GM23248 (cell line): ENCODE measurements at regions not wholly inside any gene's neighbourhood (a gene's known extent, or its start where the extent isn't known, plus 50 kb on each side); places are given as distances from the start of the nearest gene placed in this dataset.

Experiments
- DNase-seq: peaks from one replicate; pipeline ENCODE4 v3.0.0-alpha.2; 2015
- H2AFZ ChIP-seq: fragments of 200-600 bp; sonication (generic); 2 replicates; pipeline ENCODE4 v1.6.1; 2016; ENCODE audit warnings: antibody characterized with exemption
- H3F3A ChIP-seq: fragments of 200-600 bp; sonication (generic); 2 replicates; pipeline ENCODE4 v1.6.1; 2016; ENCODE audit warnings: mild to moderate bottlenecking, antibody characterized with exemption, mixed run types; ENCODE audit not compliant: insufficient read depth
- H3K27ac ChIP-seq: fragments of 200-600 bp; sonication (generic); 2 replicates; pipeline ENCODE4 v1.5.1; 2016; ENCODE audit warnings: mild to moderate bottlenecking
- H3K27me3 ChIP-seq: fragments of 200-600 bp; sonication (generic); replicated peaks from 2 replicates; pipeline ENCODE4 v1.6.1; 2016; ENCODE audit warnings: mild to moderate bottlenecking; ENCODE audit not compliant: insufficient read depth
- H3K36me3 ChIP-seq: fragments of 200-600 bp; sonication (generic); 2 replicates; pipeline ENCODE4 v1.6.1; 2016; ENCODE audit warnings: low read depth, mild to moderate bottlenecking
- H3K4me1 ChIP-seq: fragments of 200-600 bp; sonication (generic); 2 replicates; pipeline ENCODE4 v1.6.1; 2016; ENCODE audit warnings: mild to moderate bottlenecking; ENCODE audit not compliant: insufficient read depth
- H3K4me2 ChIP-seq: fragments of 200-600 bp; sonication (generic); one replicate; pipeline ENCODE4 v1.6.1; 2016; ENCODE audit warnings: mild to moderate bottlenecking; ENCODE audit not compliant: unreplicated experiment
- H3K4me3 ChIP-seq: fragments of 200-600 bp; sonication (generic); 2 replicates; pipeline ENCODE4 v1.5.1; 2016; ENCODE audit warnings: mild to moderate bottlenecking
- H3K79me2 ChIP-seq: fragments of 200-600 bp; sonication (generic); 2 replicates; pipeline ENCODE4 v1.6.1; 2016; ENCODE audit warnings: mild to moderate bottlenecking; ENCODE audit not compliant: insufficient read depth
- H3K9ac ChIP-seq: fragments of 200-600 bp; sonication (generic); 2 replicates; pipeline ENCODE4 v1.6.1; 2016; ENCODE audit warnings: mild to moderate bottlenecking
- H3K9me2 ChIP-seq: fragments of 200-600 bp; sonication (generic); 2 replicates; pipeline ENCODE4 v1.6.1; 2016; ENCODE audit warnings: mixed run types, mild to moderate bottlenecking, moderate library complexity; ENCODE audit not compliant: insufficient read depth
- H3K9me3 ChIP-seq: fragments of 200-600 bp; sonication (generic); one replicate; pipeline ENCODE4 v1.6.1; 2017; ENCODE audit warnings: low read depth
- H4K20me1 ChIP-seq: fragments of 200-600 bp; sonication (generic); 2 replicates; pipeline ENCODE4 v1.6.0; 2016; ENCODE audit not compliant: insufficient read depth
- EZH2 ChIP-seq: fragments of 200-600 bp; sonication (generic); IDR thresholded peaks from 2 replicates; pipeline ENCODE4 v1.6.1; 2018; ENCODE audit warnings: antibody characterized with exemption, mild to moderate bottlenecking; ENCODE audit not compliant: insufficient read depth, poor library complexity, severe bottlenecking
- EZH2phosphoT487 ChIP-seq: fragments of 200-600 bp; sonication (generic); IDR thresholded peaks from 2 replicates; pipeline ENCODE4 v1.6.1; 2018; ENCODE audit warnings: antibody characterized with exemption, moderate library complexity, mild to moderate bottlenecking, low read depth; ENCODE audit not compliant: insufficient read depth
- WGBS, 2 experiments: methylation state at CpG; one replicate each; pipeline ENCODE4 v1.1.6; 2015 to 2017; ENCODE audit warnings: low lambda C conversion rate in 2 of 2, low coverage in 1 of 2; ENCODE audit errors: missing lambda C conversion rate in 2 of 2; 5-methylcytosine and 5-hydroxymethylcytosine counted together
- in situ Hi-C: fragments of 300-500 bp; cut with MboI; formaldehyde crosslinking; loops from 2 replicates; pipeline ENCODE4 v1.15.0; 2020

GRCh38 chr5:104541141-104541785 lies 978.7 kb upstream of the NUDT12 start:
- H4K20me1 ChIP-seq, result no peaks in the 10 kb centered on the region

GRCh38 chr5:104540448-104540847 lies 977.9 kb upstream of the NUDT12 start:
- Histone ChIP-seq H3K4me3 (no peak overlapping the region), H3F3A (no peaks in the 10 kb centered on the region), H2AFZ (no peak overlapping the region), H3K9me2 (no peaks in the 10 kb centered on the region), H4K20me1 (no peaks in the 10 kb centered on the region), H3K27me3 (no peaks in the 10 kb centered on the region), H3K4me1 (no peaks in the 10 kb centered on the region), H3K9ac (no peak overlapping the region), H3K36me3 (no peaks in the 10 kb centered on the region), H3K27ac (no peak overlapping the region), H3K79me2 (no peaks in the 10 kb centered on the region), H3K4me2 (no peak overlapping the region), H3K9me3 (no peaks in the 10 kb centered on the region)
- in situ Hi-C loops, result no loop called here
- 0 to 3% methylated on average over 1 of the region's 1 CpG for WGBS, 2 experiments
- no peak for DNase-seq
- TF ChIP-seq EZH2 (no peak), EZH2phosphoT487 (no peak)

More at GRCh38 chr5:104541141-104541785, 978.7 kb upstream of the NUDT12 start:
- Histone ChIP-seq H3F3A (no peaks in the 10 kb centered on the region), H3K9me3 (no peaks in the 10 kb centered on the region), H3K4me1 (no peaks in the 10 kb centered on the region), H3K79me2 (no peaks in the 10 kb centered on the region), H3K36me3 (no peaks in the 10 kb centered on the region), H2AFZ (no peak overlapping the region), H3K27me3 (no peaks in the 10 kb centered on the region), H3K27ac (no peak overlapping the region), H3K4me2 (no peak overlapping the region), H3K9me2 (no peaks in the 10 kb centered on the region), H3K4me3 (no peak overlapping the region), H3K9ac (no peak overlapping the region)
- WGBS, 2 experiments, result 0% methylated on average over 1 of the region's 1 CpG
- no peak for DNase-seq
- TF ChIP-seq EZH2, result no peak
- no peak for TF ChIP-seq EZH2phosphoT487
- in situ Hi-C loops, result no loop called here

GRCh38 chr5:104539618-104540350 lies 977.2 kb upstream of the NUDT12 start:
- H4K20me1 ChIP-seq, result no peaks in the 10 kb centered on the region
- in situ Hi-C loops, result no loop called here
- H3K9me3 ChIP-seq, result no peaks in the 10 kb centered on the region
- no peak for DNase-seq
- H2AFZ ChIP-seq, result no peak overlapping the region
- no peaks in the 10 kb centered on the region for H3K36me3 ChIP-seq
- no peaks in the 10 kb centered on the region for H3K4me1 ChIP-seq
- no peaks in the 10 kb centered on the region for H3K9me2 ChIP-seq
- no peak overlapping the region for H3K9ac ChIP-seq
- H3K27me3 ChIP-seq, result no peaks in the 10 kb centered on the region
- H3K4me2 ChIP-seq, result no peak overlapping the region
- H3K4me3 ChIP-seq, result no peak overlapping the region
- H3K27ac ChIP-seq, result no peak overlapping the region
- TF ChIP-seq EZH2phosphoT487 (no peak), EZH2 (no peak)
- no peaks in the 10 kb centered on the region for H3K79me2 ChIP-seq
- H3F3A ChIP-seq, result no peaks in the 10 kb centered on the region

GRCh38 chr5:104538734-104539133 lies 976.1 kb upstream of the NUDT12 start:
- no peak overlapping the region for H3K27ac ChIP-seq
- no peaks in the 10 kb centered on the region for H3K27me3 ChIP-seq
- no peaks in the 10 kb centered on the region for H3K36me3 ChIP-seq
- no peak overlapping the region for H3K4me3 ChIP-seq
- H3K4me1 ChIP-seq, result no peaks in the 10 kb centered on the region
- no peaks in the 10 kb centered on the region for H4K20me1 ChIP-seq
- 25 to 27% methylated on average over 6 of the region's 6 CpGs for WGBS, 2 experiments
- no peak overlapping the region for H3K4me2 ChIP-seq
- H3F3A ChIP-seq, result no peaks in the 10 kb centered on the region
- H3K9ac ChIP-seq, result no peak overlapping the region
- DNase-seq, result no peak
- no peaks in the 10 kb centered on the region for H3K79me2 ChIP-seq
- no peaks in the 10 kb centered on the region for H3K9me2 ChIP-seq
- in situ Hi-C loops, result no loop called here
- no peak for TF ChIP-seq EZH2phosphoT487
- no peak for TF ChIP-seq EZH2
- H2AFZ ChIP-seq, result no peak overlapping the region
- H3K9me3 ChIP-seq, result no peaks in the 10 kb centered on the region

GRCh38 chr5:104533498-104533897 lies 970.9 kb upstream of the NUDT12 start:
- no peaks in the 10 kb centered on the region for H3K4me1 ChIP-seq
- no peak overlapping the region for H3K4me3 ChIP-seq
- in situ Hi-C loops, result no loop called here
- TF ChIP-seq EZH2, result no peak
- TF ChIP-seq EZH2phosphoT487, result no peak
- no peak overlapping the region for H3K9ac ChIP-seq
- no peak overlapping the region for H3K27ac ChIP-seq
- H3K36me3 ChIP-seq, result no peaks in the 10 kb centered on the region
- no peaks in the 10 kb centered on the region for H3K27me3 ChIP-seq
- no peaks in the 10 kb centered on the region for H4K20me1 ChIP-seq
- no peak overlapping the region for H2AFZ ChIP-seq
- no peaks in the 10 kb centered on the region for H3K9me2 ChIP-seq
- H3K79me2 ChIP-seq, result no peaks in the 10 kb centered on the region
- H3K4me2 ChIP-seq, result no peak overlapping the region
- no peaks in the 10 kb centered on the region for H3F3A ChIP-seq
- H3K9me3 ChIP-seq, result no peaks in the 10 kb centered on the region
- DNase-seq, result no peak
